ENCODE measurements at regions not wholly inside any gene's neighbourhood (a gene's known extent, or its start where the extent isn't known, plus 50 kb on each side); places are given as distances from the start of the nearest gene placed in this dataset.

- TF ChIP-seq, protein P1, sequence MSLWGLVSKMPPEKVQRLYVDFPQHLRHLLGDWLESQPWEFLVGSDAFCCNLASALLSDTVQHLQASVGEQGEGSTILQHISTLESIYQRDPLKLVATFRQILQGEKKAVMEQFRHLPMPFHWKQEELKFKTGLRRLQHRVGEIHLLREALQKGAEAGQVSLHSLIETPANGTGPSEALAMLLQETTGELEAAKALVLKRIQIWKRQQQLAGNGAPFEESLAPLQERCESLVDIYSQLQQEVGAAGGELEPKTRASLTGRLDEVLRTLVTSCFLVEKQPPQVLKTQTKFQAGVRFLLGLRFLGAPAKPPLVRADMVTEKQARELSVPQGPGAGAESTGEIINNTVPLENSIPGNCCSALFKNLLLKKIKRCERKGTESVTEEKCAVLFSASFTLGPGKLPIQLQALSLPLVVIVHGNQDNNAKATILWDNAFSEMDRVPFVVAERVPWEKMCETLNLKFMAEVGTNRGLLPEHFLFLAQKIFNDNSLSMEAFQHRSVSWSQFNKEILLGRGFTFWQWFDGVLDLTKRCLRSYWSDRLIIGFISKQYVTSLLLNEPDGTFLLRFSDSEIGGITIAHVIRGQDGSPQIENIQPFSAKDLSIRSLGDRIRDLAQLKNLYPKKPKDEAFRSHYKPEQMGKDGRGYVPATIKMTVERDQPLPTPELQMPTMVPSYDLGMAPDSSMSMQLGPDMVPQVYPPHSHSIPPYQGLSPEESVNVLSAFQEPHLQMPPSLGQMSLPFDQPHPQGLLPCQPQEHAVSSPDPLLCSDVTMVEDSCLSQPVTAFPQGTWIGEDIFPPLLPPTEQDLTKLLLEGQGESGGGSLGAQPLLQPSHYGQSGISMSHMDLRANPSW (CRISPR knock-in tag; IDR thresholded peaks at IDR 0.05): no peak
- TF ChIP-seq JUN (IDR thresholded peaks at IDR 0.05; ENCODE audit: borderline replicate concordance, low read depth, low read length) (no peak), JUN (CRISPR knock-in tag; IDR thresholded peaks at IDR 0.05; ENCODE audit: borderline replicate concordance) (no peak), ZC3H8 (IDR thresholded peaks at IDR 0.05) (no peak), CC2D1A (IDR thresholded peaks at IDR 0.05) (no peak)
Observed at GRCh38 chr3:176087066-176087697, 1110.1 kb downstream of the TBL1XR1 start (continued).

DNA sequence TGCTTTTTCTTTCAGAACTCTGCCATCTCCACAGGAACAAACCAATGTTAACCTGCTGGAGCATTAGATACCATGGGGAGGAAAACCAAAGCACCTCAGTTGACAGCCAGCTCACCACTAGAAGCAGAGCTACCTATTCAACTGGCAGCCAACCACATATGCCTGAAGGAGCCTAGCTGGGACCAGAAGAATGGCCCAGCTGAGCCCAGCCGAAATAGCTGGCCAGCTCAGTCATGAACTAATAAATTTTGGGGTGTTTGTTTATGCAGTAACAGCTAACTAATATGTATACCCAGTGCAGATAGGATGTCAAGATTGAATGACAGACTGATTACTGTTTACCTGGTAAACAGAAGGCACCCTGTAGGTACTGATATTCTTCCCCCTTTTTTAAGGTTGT lies 1117.5 kb downstream of the TBL1XR1 start:
- no peak overlapping the region for H3K4me3 ChIP-seq
- BruUV-seq (replicated peaks): no TSS peak
- no peak for FAIRE-seq
- no peak overlapping the region for H2AFZ ChIP-seq (ENCODE audit: low read depth, low read length)
- 0% methylated on average over 1 of the region's 1 CpG for WGBS (ENCODE audit: insufficient coverage, low coverage, missing lambda C conversion rate)
- no peaks in the 10 kb centered on the region for H3K79me2 ChIP-seq (ENCODE audit: control insufficient read depth, insufficient read depth, low read length)
- intact Hi-C loops (cut with micrococcal nuclease) (no loop called here), in situ Hi-C loops (cut with MboI) (no loop called here)
- POLR2A ChIA-PET: no interaction called here
- H4K20me1 ChIP-seq (replicated peaks; ENCODE audit: control insufficient read depth, insufficient read depth, low read length): no peaks in the 10 kb centered on the region
- H3K9me3 ChIP-seq (replicated peaks; ENCODE audit: control insufficient read depth, insufficient read depth, low read depth, low read length): 0 out of 2 replicates have a peak, but pooled peaks cover 1% of the 10 kb centered on the region
- H3K9ac ChIP-seq (ENCODE audit: insufficient read depth in 1 of 2, low read depth in 2 of 2, low read length in 2 of 2): no peak overlapping the region
- no peaks in the 10 kb centered on the region for H3K9me1 ChIP-seq (ENCODE audit: control insufficient read depth, insufficient read depth, low read length)
- no peaks in the 10 kb centered on the region for H3K27me3 ChIP-seq (ENCODE audit: control insufficient read depth in 2 of 2, insufficient read depth in 2 of 2, low read length in 2 of 2)
- ATAC-seq: no peak
- H3K4me1 ChIP-seq (replicated peaks in 1 of 2; ENCODE audit: control insufficient read depth in 2 of 2, insufficient read depth in 2 of 2, low read length in 2 of 2): no peaks in the 10 kb centered on the region
- CTCF ChIA-PET (ENCODE audit: low intra/inter-chr PET ratio): no interaction called here
- no peaks in the 10 kb centered on the region for H3K36me3 ChIP-seq (ENCODE audit: control insufficient read depth, insufficient read depth, low read length)
- no peak overlapping the region for H3K4me2 ChIP-seq (ENCODE audit: insufficient read depth, low read length)
- no peak for DNase-seq (ENCODE audit: extremely low read depth in 1 of 4, low spot score in 3 of 4)
- H3K27ac ChIP-seq (ENCODE audit: extremely low read depth, low read depth, low read length): no peak overlapping the region
- TF ChIP-seq MECOM (CRISPR knock-in tag; IDR thresholded peaks at IDR 0.05) (no peak), EZH2 (IDR thresholded peaks at IDR 0.05; ENCODE audit: borderline replicate concordance, low read depth, low read length) (no peak), SRSF9 (IDR thresholded peaks at IDR 0.05; ENCODE audit: borderline replicate concordance, low read depth, low read length) (no peak), ZNF253 (CRISPR knock-in tag; conservative IDR thresholded peaks at IDR 0.05) (no peak), SPI1 (IDR thresholded peaks at IDR 0.05; ENCODE audit: borderline replicate concordance, low read depth, low read length) (no peak), RBM25 (IDR thresholded peaks at IDR 0.05; ENCODE audit: low read depth, low read length, severe bottlenecking) (no peak), POLR2A (conservative IDR thresholded peaks at IDR 0.05) (no peak), ZNF347 (CRISPR knock-in tag; IDR thresholded peaks at IDR 0.05; ENCODE audit: low read depth) (no peak), CTCF (IDR thresholded peaks at IDR 0.05 in 2 of 3, conservative IDR thresholded peaks at IDR 0.05 in 1 of 3; ENCODE audit: insufficient read depth in 2 of 3, low read depth in 1 of 3, low read length in 3 of 3) (no peak)
- TF ChIP-seq, protein P2, sequence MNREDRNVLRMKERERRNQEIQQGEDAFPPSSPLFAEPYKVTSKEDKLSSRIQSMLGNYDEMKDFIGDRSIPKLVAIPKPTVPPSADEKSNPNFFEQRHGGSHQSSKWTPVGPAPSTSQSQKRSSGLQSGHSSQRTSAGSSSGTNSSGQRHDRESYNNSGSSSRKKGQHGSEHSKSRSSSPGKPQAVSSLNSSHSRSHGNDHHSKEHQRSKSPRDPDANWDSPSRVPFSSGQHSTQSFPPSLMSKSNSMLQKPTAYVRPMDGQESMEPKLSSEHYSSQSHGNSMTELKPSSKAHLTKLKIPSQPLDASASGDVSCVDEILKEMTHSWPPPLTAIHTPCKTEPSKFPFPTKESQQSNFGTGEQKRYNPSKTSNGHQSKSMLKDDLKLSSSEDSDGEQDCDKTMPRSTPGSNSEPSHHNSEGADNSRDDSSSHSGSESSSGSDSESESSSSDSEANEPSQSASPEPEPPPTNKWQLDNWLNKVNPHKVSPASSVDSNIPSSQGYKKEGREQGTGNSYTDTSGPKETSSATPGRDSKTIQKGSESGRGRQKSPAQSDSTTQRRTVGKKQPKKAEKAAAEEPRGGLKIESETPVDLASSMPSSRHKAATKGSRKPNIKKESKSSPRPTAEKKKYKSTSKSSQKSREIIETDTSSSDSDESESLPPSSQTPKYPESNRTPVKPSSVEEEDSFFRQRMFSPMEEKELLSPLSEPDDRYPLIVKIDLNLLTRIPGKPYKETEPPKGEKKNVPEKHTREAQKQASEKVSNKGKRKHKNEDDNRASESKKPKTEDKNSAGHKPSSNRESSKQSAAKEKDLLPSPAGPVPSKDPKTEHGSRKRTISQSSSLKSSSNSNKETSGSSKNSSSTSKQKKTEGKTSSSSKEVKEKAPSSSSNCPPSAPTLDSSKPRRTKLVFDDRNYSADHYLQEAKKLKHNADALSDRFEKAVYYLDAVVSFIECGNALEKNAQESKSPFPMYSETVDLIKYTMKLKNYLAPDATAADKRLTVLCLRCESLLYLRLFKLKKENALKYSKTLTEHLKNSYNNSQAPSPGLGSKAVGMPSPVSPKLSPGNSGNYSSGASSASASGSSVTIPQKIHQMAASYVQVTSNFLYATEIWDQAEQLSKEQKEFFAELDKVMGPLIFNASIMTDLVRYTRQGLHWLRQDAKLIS (CRISPR knock-in tag; IDR thresholded peaks at IDR 0.05): no peak

Data from K562 (cell line).